CD14-positive monocyte (primary cell): ENCODE measurements at regions not wholly inside any gene's neighbourhood (a gene's known extent, or its start where the extent isn't known, plus 50 kb on each side); places are given as distances from the start of the nearest gene placed in this dataset.

ENCODE experiments used
- DNase-seq, 3 donors: peaks; one replicate each; pipeline ENCODE4 v3.0.0-alpha.2; 2011 to 2022
- H2AFZ ChIP-seq: 2 replicates; pipeline ENCODE4 v1.6.0; 2012; ENCODE audit warnings: mild to moderate bottlenecking, low read depth, low read length, inconsistent platforms; ENCODE audit not compliant: insufficient read depth, poor library complexity, severe bottlenecking
- H3K27ac ChIP-seq, 2 donors: 1 replicate in 1 of 2; 2 replicates in 1 of 2; pipeline ENCODE4 v1.5.1; 2012 to 2013; ENCODE audit warnings: low read length in 2 of 2, control low read depth in 1 of 2, inconsistent platforms in 1 of 2, low read depth in 1 of 2, mild to moderate bottlenecking in 1 of 2
- H3K27me3 ChIP-seq, 2 donors: one replicate each; pipeline versions ENCODE4 v1.6.0 to v1.6.1; 2011 to 2013; ENCODE audit warnings: low read length in 2 of 2; ENCODE audit not compliant: control insufficient read depth in 2 of 2, insufficient read depth in 2 of 2
- H3K36me3 ChIP-seq, 2 donors: replicated peaks in 1 of 2; 1 replicate in 1 of 2; 2 replicates in 1 of 2; pipeline versions ENCODE4 v1.5.1 to v1.6.1; 2012 to 2013; ENCODE audit warnings: low read length in 2 of 2, control low read depth in 1 of 2, inconsistent platforms in 1 of 2, mild to moderate bottlenecking in 1 of 2; ENCODE audit not compliant: insufficient read depth in 2 of 2, control insufficient read depth in 1 of 2
- H3K4me1 ChIP-seq, 2 donors: 1 replicate in 1 of 2; 2 replicates in 1 of 2; pipeline versions ENCODE4 v1.5.1 to v1.6.1; 2012 to 2013; ENCODE audit warnings: low read length in 2 of 2, control low read depth in 1 of 2, inconsistent platforms in 1 of 2, mild to moderate bottlenecking in 1 of 2, moderate library complexity in 1 of 2; ENCODE audit not compliant: insufficient read depth in 2 of 2, control insufficient read depth in 1 of 2
- H3K4me2 ChIP-seq: replicated peaks from 2 replicates; pipeline ENCODE3; 2012; ENCODE audit warnings: low read length, moderate library complexity, mild to moderate bottlenecking; ENCODE audit not compliant: poor library complexity, severe bottlenecking; ENCODE audit errors: extremely low read depth
- H3K4me3 ChIP-seq, 3 experiments: fragments of 200-600 bp in 1 of 3; sonication (generic) in 1 of 3; replicated peaks in 1 of 3; 1 replicate in 2 of 3; 2 replicates in 1 of 3; pipeline ENCODE4 v1.5.1; 2011 to 2013; ENCODE audit warnings: low read length in 3 of 3, mild to moderate bottlenecking in 3 of 3, control low read depth in 2 of 3, low read depth in 2 of 3, inconsistent platforms in 1 of 3, moderate library complexity in 1 of 3
- H3K79me2 ChIP-seq: 2 replicates; pipeline ENCODE4 v1.6.0; 2012; ENCODE audit warnings: mild to moderate bottlenecking, control low read depth, inconsistent platforms, low read length, moderate library complexity; ENCODE audit not compliant: insufficient read depth
- H3K9ac ChIP-seq: 2 replicates; pipeline ENCODE4 v1.6.0; 2017; ENCODE audit warnings: low read length, mild to moderate bottlenecking; ENCODE audit not compliant: insufficient read depth, poor library complexity, severe bottlenecking
- H3K9me3 ChIP-seq, 2 donors: replicated peaks in 1 of 2; 1 replicate in 1 of 2; 2 replicates in 1 of 2; pipeline versions ENCODE4 v1.5.1 to v1.6.1; 2012 to 2013; ENCODE audit warnings: low read length in 2 of 2, control low read depth in 1 of 2; ENCODE audit not compliant: control insufficient read depth in 1 of 2, insufficient read depth in 1 of 2
- H4K20me1 ChIP-seq: 2 replicates; pipeline ENCODE4 v1.6.0; 2012; ENCODE audit warnings: mild to moderate bottlenecking, low read length, control low read depth, moderate library complexity; ENCODE audit not compliant: insufficient read depth
- H3K27ac Mint-ChIP-seq, 7 donors: one replicate each; pipeline ENCODE4 v1.8.0; 2020; ENCODE audit warnings: mild to moderate bottlenecking in 7 of 7, mixed read lengths in 7 of 7, moderate library complexity in 6 of 7, inconsistent platforms in 2 of 7
- H3K27me3 Mint-ChIP-seq, 3 donors: one replicate each; pipeline ENCODE4 v1.8.0; 2021 to 2022; ENCODE audit warnings: low read depth in 3 of 3, mild to moderate bottlenecking in 3 of 3, mixed read lengths in 3 of 3, moderate library complexity in 3 of 3, inconsistent platforms in 1 of 3
- H3K36me3 Mint-ChIP-seq, 2 donors: one replicate each; pipeline ENCODE4 v1.8.0; 2020; ENCODE audit warnings: mixed read lengths in 2 of 2, inconsistent platforms in 1 of 2, mild to moderate bottlenecking in 1 of 2
- H3K4me1 Mint-ChIP-seq: one replicate; pipeline ENCODE4 v1.8.0; 2020; ENCODE audit warnings: mild to moderate bottlenecking, mixed read lengths
- H3K4me3 Mint-ChIP-seq, 2 donors: one replicate each; pipeline ENCODE4 v1.8.0; 2020; ENCODE audit warnings: mild to moderate bottlenecking in 2 of 2, mixed read lengths in 2 of 2, moderate library complexity in 1 of 2
- H3K9me3 Mint-ChIP-seq, 7 donors: one replicate each; pipeline ENCODE4 v1.8.0; 2020 to 2022; ENCODE audit warnings: mixed read lengths in 7 of 7, mild to moderate bottlenecking in 6 of 7, moderate library complexity in 6 of 7, inconsistent platforms in 2 of 7
- CTCF ChIP-seq: fragments of 200-600 bp; IDR thresholded peaks from one replicate; pipeline ENCODE4 v1.8.0; 2022; ENCODE audit warnings: antibody characterized with exemption, mild to moderate bottlenecking
- WGBS: methylation state at CpG from one replicate; pipeline ENCODE4 v1.1.5; 2013; ENCODE audit warnings: missing lambda C conversion rate; ENCODE audit not compliant: insufficient coverage; 5-methylcytosine and 5-hydroxymethylcytosine counted together
- intact Hi-C, 2 donors: fragments of 100-400 bp; cut with micrococcal nuclease; formaldehyde crosslinking; loops; one replicate each; pipeline versions ENCODE4 v1.15.0 to v1.15.1; 2023

GRCh38 chr15:36175741-36176291 lies 403.6 kb upstream of the CDIN1 start:
- Mint-ChIP-seq H3K27me3 (no peaks in the 10 kb centered on the region), H3K27ac (no peak overlapping the region), H3K4me3 (no peak overlapping the region), H3K4me1 (no peaks in the 10 kb centered on the region), H3K36me3 (no peaks in the 10 kb centered on the region), H3K9me3 (peaks cover 0 to 3% (median 0%) of the 10 kb centered on the region in 7 donors)
- Histone ChIP-seq H3K4me3 (no peak overlapping the region), H3K27me3 (no peaks in the 10 kb centered on the region), H3K36me3 (no peaks in the 10 kb centered on the region), H3K79me2 (no peaks in the 10 kb centered on the region), H2AFZ (no peak overlapping the region), H3K4me1 (no peaks in the 10 kb centered on the region), H3K9ac (no peak overlapping the region), H3K4me2 (no peak overlapping the region), H3K27ac (no peak overlapping the region), H4K20me1 (no peaks in the 10 kb centered on the region), H3K9me3 (no peaks in the 10 kb centered on the region)
- intact Hi-C loops: no loop called here
- DNase-seq: no peak
- no peak for TF ChIP-seq CTCF
- 82% methylated on average over 2 of the region's 2 CpGs for WGBS

GRCh38 chr15:36177590-36178302 lies 401.7 kb upstream of the CDIN1 start:
- Histone ChIP-seq H3K36me3 (no peaks in the 10 kb centered on the region), H3K4me1 (no peaks in the 10 kb centered on the region), H3K79me2 (no peaks in the 10 kb centered on the region), H3K4me3 (no peak overlapping the region), H4K20me1 (no peaks in the 10 kb centered on the region), H3K4me2 (no peak overlapping the region), H2AFZ (no peak overlapping the region), H3K9ac (no peak overlapping the region), H3K9me3 (peaks cover 0 to 2% of the 10 kb centered on the region in 2 donors), H3K27ac (no peak overlapping the region), H3K27me3 (no peaks in the 10 kb centered on the region)
- Mint-ChIP-seq H3K27me3 (no peaks in the 10 kb centered on the region), H3K4me3 (no peak overlapping the region), H3K27ac (no peak overlapping the region), H3K36me3 (no peaks in the 10 kb centered on the region), H3K9me3 (peaks cover 0 to 2% (median 0%) of the 10 kb centered on the region in 7 donors), H3K4me1 (no peaks in the 10 kb centered on the region)
- no peak for TF ChIP-seq CTCF
- DNase-seq: no peak
- WGBS: no CpG with 5 or more reads among the region's 1 CpG
- intact Hi-C loops: no loop called here
